ENCODE measurements at regions not wholly inside any gene's neighbourhood (a gene's known extent, or its start where the extent isn't known, plus 50 kb on each side); places are given as distances from the start of the nearest gene placed in this dataset.

GRCh38 chr5:178781936-178782335, 51.5 kb upstream of the ZNF354A start:
- no peak overlapping the region for H3K4me3 ChIP-seq (replicated peaks; ENCODE audit: insufficient read depth, low read length)
- no peaks in the 10 kb centered on the region for H3K27me3 ChIP-seq (ENCODE audit: insufficient read depth, poor library complexity, severe bottlenecking)
- DNase-seq (ENCODE audit: low read depth in 1 of 2, low spot score in 1 of 2), result no peak
- H3K27ac ChIP-seq (replicated peaks), result no peak overlapping the region
- TF ChIP-seq CTCF (IDR thresholded peaks at IDR 0.05; ENCODE audit: insufficient read depth, low read length), result no peak
- TF ChIP-seq GABPA (IDR thresholded peaks at IDR 0.05; ENCODE audit: low read depth), result no peak
- no peak for TF ChIP-seq REST (IDR thresholded peaks at IDR 0.05; ENCODE audit: insufficient replicate concordance, low read depth)
- TF ChIP-seq POLR2AphosphoS5 (IDR thresholded peaks at IDR 0.05; ENCODE audit: low read depth), result no peak
- TF ChIP-seq SPI1 (IDR thresholded peaks at IDR 0.05; ENCODE audit: borderline replicate concordance, low read depth), result no peak

- TF ChIP-seq REST (IDR thresholded peaks at IDR 0.05; ENCODE audit: insufficient replicate concordance, low read depth), result no peak
- no peak for TF ChIP-seq POLR2AphosphoS5 (IDR thresholded peaks at IDR 0.05; ENCODE audit: low read depth)
- TF ChIP-seq SPI1 (IDR thresholded peaks at IDR 0.05; ENCODE audit: borderline replicate concordance, low read depth), result no peak
- TF ChIP-seq GABPA (IDR thresholded peaks at IDR 0.05; ENCODE audit: low read depth), result no peak
- TF ChIP-seq CTCF (IDR thresholded peaks at IDR 0.05; ENCODE audit: insufficient read depth, low read length), result no peak
- Histone ChIP-seq H3K27ac (replicated peaks) (no peak overlapping the region), H3K27me3 (ENCODE audit: insufficient read depth, poor library complexity, severe bottlenecking) (no peaks in the 10 kb centered on the region), H3K4me3 (replicated peaks; ENCODE audit: insufficient read depth, low read length) (no peak overlapping the region)
- no peak for DNase-seq (ENCODE audit: low read depth in 1 of 2, low spot score in 1 of 2)
Measured at GRCh38 chr5:178780581-178781498, 50.4 kb upstream of the ZNF354A start.

All from HL-60 (cell line).